Right kidney (tissue), 1 donor: ENCODE measurements at regions not wholly inside any gene's neighbourhood (a gene's known extent, or its start where the extent isn't known, plus 50 kb on each side); places are given as distances from the start of the nearest gene placed in this dataset.

Experiments
- DNase-seq: peaks from one replicate; pipeline ENCODE4 v3.0.0-alpha.2; 2016

DNA sequence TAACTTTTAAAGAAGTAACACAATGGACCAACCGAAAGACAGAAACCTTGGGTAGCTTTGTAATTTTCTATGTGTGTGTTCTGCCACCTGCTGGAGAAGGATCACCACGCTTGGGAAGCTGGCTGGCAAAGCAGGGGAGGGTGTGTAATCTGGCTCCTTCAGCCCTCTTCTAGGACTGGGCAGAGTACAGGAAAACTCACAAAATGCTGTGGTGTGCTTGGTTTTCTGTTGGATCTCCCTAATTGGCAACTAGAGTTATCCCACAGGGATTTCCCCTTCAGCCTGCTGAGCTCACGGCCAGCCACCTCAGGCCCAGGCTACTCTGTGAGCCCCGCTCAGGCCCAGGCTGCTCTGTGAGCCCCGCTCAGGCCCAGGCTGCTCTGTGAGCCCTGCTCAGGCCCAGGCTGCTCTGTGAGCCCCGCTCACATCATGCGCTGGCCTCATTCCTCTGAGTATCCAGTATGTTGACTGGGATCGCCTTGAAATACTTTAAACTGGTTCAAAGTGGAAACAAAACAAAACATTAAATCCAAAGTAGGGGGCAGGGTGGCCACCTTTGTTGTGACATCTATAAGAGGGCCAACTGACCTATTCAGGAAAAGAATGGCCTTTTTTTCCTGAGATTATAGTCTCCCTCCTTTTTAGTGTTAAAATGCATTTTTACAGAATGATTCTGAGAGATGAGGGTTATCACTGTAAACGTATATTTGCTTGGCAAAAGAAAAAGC is 52.0 kb upstream of the RNU6-8 start:
- peak; percentile 44 for DNase-seq

DNA sequence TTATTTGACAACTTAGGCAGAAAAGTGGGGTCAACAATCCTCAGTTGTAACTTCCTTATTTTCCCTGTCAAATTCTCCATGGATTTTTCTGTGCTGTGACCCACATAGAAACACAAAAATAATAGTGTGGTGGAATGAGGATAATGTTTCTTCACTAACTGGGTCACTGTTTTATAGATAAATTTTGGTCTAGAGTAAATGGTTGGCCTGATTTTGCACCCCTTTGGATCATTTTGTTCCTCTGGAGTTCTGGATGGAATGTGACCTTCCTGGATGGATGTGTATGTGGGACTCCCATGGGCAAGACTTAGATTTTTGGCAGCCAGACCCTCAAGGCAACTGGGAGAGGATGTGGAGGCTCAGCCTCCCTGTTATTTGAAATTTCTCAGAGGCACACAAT is 52.7 kb upstream of the RNU6-8 start:
- DNase-seq = no peak

DNA sequence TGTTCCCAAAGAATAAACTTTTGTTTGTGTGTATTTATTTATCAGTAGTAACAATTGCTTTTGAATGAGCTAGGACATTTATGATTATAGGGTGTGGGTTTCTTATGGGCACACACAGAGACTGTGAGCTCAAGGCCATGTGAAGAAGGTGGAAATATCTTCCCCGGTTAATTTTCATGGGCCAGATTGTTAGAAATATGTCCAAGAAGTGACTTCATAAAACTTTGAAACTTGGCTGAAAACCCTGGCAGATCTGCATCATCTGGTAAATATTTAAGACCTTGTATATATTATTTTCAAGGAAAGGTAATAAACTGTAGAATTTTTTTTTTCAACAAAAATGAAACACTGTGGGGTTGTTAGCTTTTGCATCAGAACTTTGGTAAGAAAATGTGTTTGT is 53.5 kb upstream of the RNU6-8 start:
- no peak for DNase-seq

DNA sequence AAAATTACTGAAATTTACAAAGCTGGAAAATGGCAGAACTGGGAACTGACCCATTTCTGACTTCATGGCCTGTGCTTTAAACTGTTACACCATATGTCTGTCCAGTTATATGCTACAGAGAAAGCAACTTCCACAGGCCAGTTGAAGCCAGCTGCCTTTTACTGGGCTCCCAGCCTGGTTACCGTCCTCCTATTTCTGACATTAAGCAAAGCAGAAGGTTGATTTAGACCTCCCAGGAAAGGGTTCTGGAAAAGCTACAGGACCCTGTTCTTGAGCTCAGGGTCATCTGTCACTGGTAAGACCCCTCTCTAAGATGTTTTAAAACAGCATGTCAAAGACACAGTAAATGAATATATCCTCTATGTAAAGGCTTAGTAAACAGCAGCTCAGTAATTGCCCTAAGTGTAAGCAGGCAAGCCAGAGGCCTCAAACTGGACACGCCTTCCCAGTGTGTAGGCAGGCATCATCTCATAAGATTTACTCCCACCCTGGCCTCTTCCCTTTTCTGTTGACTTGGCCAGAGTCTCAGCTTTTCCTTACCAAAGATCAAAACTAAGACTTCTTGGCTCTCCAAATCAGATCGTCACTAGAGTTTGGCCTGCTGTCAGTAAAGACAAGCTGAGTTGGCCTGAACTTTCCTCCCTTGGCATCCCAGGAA is 55.4 kb upstream of the RNU6-8 start:
- no peak for DNase-seq

DNA sequence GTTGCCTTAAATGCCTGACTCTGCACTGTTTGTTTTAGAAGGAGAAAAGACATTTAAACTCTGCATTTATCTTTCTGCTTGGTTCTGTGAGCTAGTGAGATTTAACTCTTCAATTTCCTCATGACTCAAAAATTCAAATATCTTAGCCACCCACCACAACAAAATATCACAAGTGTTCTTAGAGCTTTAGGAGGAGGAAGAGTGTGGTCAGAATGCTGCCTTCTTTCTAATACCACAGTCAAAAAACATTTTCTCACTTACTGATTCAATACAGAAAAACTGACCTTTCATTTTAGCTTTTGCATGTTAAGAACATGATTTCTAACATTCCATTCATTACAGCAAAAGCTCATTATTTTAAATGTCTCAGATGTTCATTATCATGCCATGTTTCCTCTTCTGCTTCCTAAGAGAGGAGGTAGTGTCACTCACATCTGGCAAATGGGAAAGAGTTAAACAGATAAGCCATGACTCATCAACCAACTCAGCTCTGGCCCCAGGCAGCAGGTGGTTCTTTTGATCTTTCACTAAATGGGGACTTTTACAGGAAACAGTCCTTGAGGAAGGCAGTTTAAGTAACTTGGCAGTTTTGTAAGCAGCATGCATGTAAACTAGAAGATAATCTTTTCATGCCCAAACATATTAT is 56.4 kb upstream of the RNU6-8 start:
- DNase-seq = no peak

DNA sequence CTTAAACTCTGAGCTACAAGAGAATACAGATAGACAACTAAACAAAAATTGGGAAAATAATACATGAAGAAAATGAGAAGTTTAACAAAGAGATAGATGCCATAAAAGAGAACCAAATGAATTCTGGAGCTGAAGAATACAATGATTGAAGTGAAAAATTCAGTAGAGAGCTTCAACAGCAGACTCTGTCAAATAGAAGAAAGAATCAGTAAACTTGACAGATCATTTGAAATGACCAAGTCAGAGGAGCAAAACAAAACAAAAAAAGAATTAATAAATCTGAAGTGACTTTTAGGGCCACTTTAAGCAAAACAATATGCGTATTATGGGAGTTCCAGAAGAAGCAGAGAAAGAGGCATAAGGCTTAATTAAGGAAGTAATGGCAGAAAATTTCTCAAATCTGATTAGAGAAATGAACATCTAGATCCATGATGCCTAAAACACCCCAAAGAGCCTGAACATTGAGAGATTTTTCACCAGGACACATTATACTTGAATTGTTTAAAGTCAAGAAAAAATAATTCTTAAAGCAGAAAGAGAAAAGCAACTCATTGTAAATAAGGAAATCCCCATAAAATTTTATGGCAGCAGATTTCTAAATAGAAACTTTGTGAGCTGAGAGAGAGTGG is 61.0 kb upstream of the RNU6-8 start:
- DNase-seq = no peak

DNA sequence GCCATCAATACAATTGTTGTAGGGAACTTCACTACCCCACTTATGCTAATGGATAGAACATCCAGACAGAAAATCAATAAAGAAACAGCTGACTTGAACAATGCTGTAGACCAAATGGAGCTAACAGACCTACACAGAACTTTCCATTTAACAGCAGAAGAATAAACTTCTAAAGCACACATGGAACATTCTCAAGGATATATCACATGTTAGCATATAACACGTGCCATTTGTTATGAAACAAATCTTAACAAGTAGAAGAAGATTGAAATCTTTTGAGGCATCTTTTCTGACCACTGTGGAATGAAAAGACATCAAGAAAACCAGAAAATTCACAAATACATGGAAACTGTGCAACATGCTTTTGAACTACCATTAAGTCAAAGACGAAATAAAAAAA is 62.5 kb upstream of the RNU6-8 start:
- DNase-seq = no peak

DNA sequence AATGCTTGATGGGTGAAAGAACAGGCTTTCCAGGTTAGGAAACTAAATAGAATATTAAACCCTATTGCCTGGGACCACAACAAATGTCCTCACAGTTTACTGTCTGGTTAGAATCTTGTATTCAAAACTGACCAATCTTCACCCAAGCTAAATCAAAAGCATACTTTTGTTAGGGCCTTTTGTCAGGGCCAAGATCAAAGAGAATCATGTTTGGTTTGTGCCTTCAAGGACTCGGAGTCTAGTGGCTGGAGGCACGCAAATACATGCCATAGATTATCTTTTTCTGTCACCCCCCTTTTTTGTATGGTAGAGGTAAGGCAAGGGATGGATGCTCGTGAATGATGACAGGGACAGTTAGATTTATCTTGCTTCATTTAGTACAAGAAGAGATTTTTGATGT is 51.1 kb upstream of the AKAP6 start:
- no peak for DNase-seq
